ENCODE measurements at regions not wholly inside any gene's neighbourhood (a gene's known extent, or its start where the extent isn't known, plus 50 kb on each side); places are given as distances from the start of the nearest gene placed in this dataset.

- no peaks in the 10 kb centered on the region for H3K27me3 ChIP-seq
- TF ChIP-seq Cebpa-rat (IDR thresholded peaks at IDR 0.05), result no peak
- H3K9ac ChIP-seq, result no peak overlapping the region
- peaks cover 9 to 20% (median 15%) of the 10 kb centered on the region in 11 experiments; a peak in 17 of 22 replicates for H3K9me3 ChIP-seq (replicated peaks in 1 of 11)
- H3K36me3 ChIP-seq, result no peaks in the 10 kb centered on the region
- H3K4me2 ChIP-seq, result no peak overlapping the region
- H3K4me3 ChIP-seq, result no peak overlapping the region
- H3K4me1 ChIP-seq, result peaks cover 9 to 20% (median 12%) of the 10 kb centered on the region in 10 experiments; a peak in 19 of 20 replicates
- H4K20me1 ChIP-seq, result no peaks in the 10 kb centered on the region
- H3K27ac ChIP-seq, result no peak overlapping the region
These were observed 224.3 kb upstream of the AMIGO2 start for GRCh38 chr12:47303995-47304560.

- Histone ChIP-seq H3K36me3 (no peaks in the 10 kb centered on the region), H3K4me3 (no peak overlapping the region), H3K4me2 (no peak overlapping the region), H3K9ac (no peak overlapping the region), H3K27ac (no peak overlapping the region), H3K27me3 (no peaks in the 10 kb centered on the region), H4K20me1 (no peaks in the 10 kb centered on the region), H3K9me3 (replicated peaks in 1 of 11) (peaks cover 9 to 26% (median 15%) of the 10 kb centered on the region in 11 experiments; a peak in 17 of 22 replicates), H3K4me1 (peaks cover 9 to 13% (median 12%) of the 10 kb centered on the region in 10 experiments; a peak in 19 of 20 replicates)
- no peak for TF ChIP-seq Cebpa-rat (IDR thresholded peaks at IDR 0.05)
These were observed 223.4 kb upstream of the AMIGO2 start for GRCh38 chr12:47303207-47303606.

GRCh38 chr12:47302111-47302671, 222.4 kb upstream of the AMIGO2 start:
- no peak overlapping the region for H3K9ac ChIP-seq
- H4K20me1 ChIP-seq, result no peaks in the 10 kb centered on the region
- no peak overlapping the region for H3K4me2 ChIP-seq
- H3K27ac ChIP-seq, result no peak overlapping the region
- no peaks in the 10 kb centered on the region for H3K27me3 ChIP-seq
- no peaks in the 10 kb centered on the region for H3K36me3 ChIP-seq
- peaks cover 9 to 26% (median 15%) of the 10 kb centered on the region in 11 experiments; a peak in 17 of 22 replicates for H3K9me3 ChIP-seq (replicated peaks in 1 of 11)
- TF ChIP-seq Cebpa-rat (IDR thresholded peaks at IDR 0.05), result no peak
- H3K4me1 ChIP-seq, result peaks cover 3 to 5% (median 4%) of the 10 kb centered on the region in 10 experiments; a peak in 18 of 20 replicates
- no peak overlapping the region for H3K4me3 ChIP-seq

- Histone ChIP-seq H3K9ac (no peak overlapping the region), H3K9me3 (replicated peaks in 1 of 11) (peaks cover 0 to 9% (median 0%) of the 10 kb centered on the region in 11 experiments; a peak in 1 of 22 replicates), H3K36me3 (no peaks in the 10 kb centered on the region), H4K20me1 (no peaks in the 10 kb centered on the region), H3K4me1 (no peaks in the 10 kb centered on the region; a peak in 1 of 20 replicates), H3K4me2 (no peak overlapping the region), H3K27ac (no peak overlapping the region), H3K4me3 (no peak overlapping the region), H3K27me3 (no peaks in the 10 kb centered on the region)
- TF ChIP-seq Cebpa-rat (IDR thresholded peaks at IDR 0.05), result no peak
These were observed 219.8 kb upstream of the AMIGO2 start for GRCh38 chr12:47299586-47299985.

- no peaks in the 10 kb centered on the region for H3K27me3 ChIP-seq
- H3K27ac ChIP-seq, result no peak overlapping the region
- H4K20me1 ChIP-seq, result no peaks in the 10 kb centered on the region
- no peak overlapping the region for H3K4me3 ChIP-seq
- no peak for TF ChIP-seq Cebpa-rat (IDR thresholded peaks at IDR 0.05)
- no peak overlapping the region for H3K9ac ChIP-seq
- H3K9me3 ChIP-seq (replicated peaks in 1 of 11), result peaks cover 0 to 9% (median 0%) of the 10 kb centered on the region in 11 experiments; a peak in 1 of 22 replicates
- H3K4me2 ChIP-seq, result no peak overlapping the region
- no peaks in the 10 kb centered on the region; a peak in 1 of 20 replicates for H3K4me1 ChIP-seq
- no peaks in the 10 kb centered on the region for H3K36me3 ChIP-seq
These were observed 218.2 kb upstream of the AMIGO2 start for GRCh38 chr12:47297993-47298392.

- Histone ChIP-seq H3K27me3 (no peaks in the 10 kb centered on the region), H3K4me2 (no peak overlapping the region), H3K9ac (no peak overlapping the region), H3K9me3 (replicated peaks in 1 of 11) (peaks cover 0 to 9% (median 0%) of the 10 kb centered on the region in 11 experiments; a peak in 1 of 22 replicates), H3K36me3 (no peaks in the 10 kb centered on the region), H3K4me1 (no peaks in the 10 kb centered on the region; a peak in 1 of 20 replicates), H4K20me1 (no peaks in the 10 kb centered on the region), H3K4me3 (no peak overlapping the region), H3K27ac (no peak overlapping the region)
- TF ChIP-seq Cebpa-rat (IDR thresholded peaks at IDR 0.05), result no peak
These were observed 217.1 kb upstream of the AMIGO2 start for GRCh38 chr12:47296828-47297227.

GRCh38 chr12:47293406-47293805, 213.6 kb upstream of the AMIGO2 start:
- TF ChIP-seq Cebpa-rat (IDR thresholded peaks at IDR 0.05), result no peak
- Histone ChIP-seq H3K4me3 (no peak overlapping the region), H3K9me3 (replicated peaks in 1 of 11) (peaks cover 0 to under 1% (median 0%) of the 10 kb centered on the region in 11 experiments; a peak in 2 of 22 replicates)

GRCh38 chr12:47286676-47287075, 206.9 kb upstream of the AMIGO2 start:
- H3K9ac ChIP-seq, result no peak overlapping the region
- no peak overlapping the region for H3K4me3 ChIP-seq
- H3K27ac ChIP-seq, result no peak overlapping the region
- H3K27me3 ChIP-seq, result no peaks in the 10 kb centered on the region
- 0 out of 20 replicates have a peak, but pooled peaks cover 0 to under 1% (median 0%) of the 10 kb centered on the region in 10 experiments for H3K4me1 ChIP-seq
- no peaks in the 10 kb centered on the region for H3K36me3 ChIP-seq
- H3K4me2 ChIP-seq, result no peak overlapping the region
- TF ChIP-seq Cebpa-rat (IDR thresholded peaks at IDR 0.05), result no peak
- no peaks in the 10 kb centered on the region for H4K20me1 ChIP-seq
- peaks cover 0 to 8% (median 0%) of the 10 kb centered on the region in 11 experiments; a peak in 3 of 22 replicates for H3K9me3 ChIP-seq (replicated peaks in 1 of 11)

More at GRCh38 chr12:47293406-47293805, 213.6 kb upstream of the AMIGO2 start:
- no peaks in the 10 kb centered on the region for H3K4me1 ChIP-seq
- no peaks in the 10 kb centered on the region for H3K36me3 ChIP-seq
- H3K27ac ChIP-seq, result no peak overlapping the region
- H3K4me2 ChIP-seq, result no peak overlapping the region
- no peaks in the 10 kb centered on the region for H4K20me1 ChIP-seq
- no peaks in the 10 kb centered on the region for H3K27me3 ChIP-seq
- no peak overlapping the region for H3K9ac ChIP-seq

Measured in BLaER1 treated with 17β-estradiol and CSF1 and Interleukin-3, amounts not matched to agents 10 nM and 100 nM (cell line).